GM12878 (cell line): ENCODE measurements at regions not wholly inside any gene's neighbourhood (a gene's known extent, or its start where the extent isn't known, plus 50 kb on each side); places are given as distances from the start of the nearest gene placed in this dataset.

ENCODE experiments used
- BHLHE40 ChIP-seq, 2 experiments: fragments of 450-650 bp in 1 of 2; IDR thresholded peaks; 2 replicates each; pipeline ENCODE4 v1.6.1; 2011 to 2017; ENCODE audit warnings: low read depth in 2 of 2, borderline replicate concordance in 1 of 2, improper control_type of control experiment in 1 of 2, low read length in 1 of 2, mild to moderate bottlenecking in 1 of 2
- EP300 ChIP-seq, 2 experiments: fragments of 150-350 bp in 1 of 2; IDR thresholded peaks; 2 replicates each; pipeline ENCODE4 v1.6.1; 2011 to 2012; ENCODE audit warnings: low read depth in 2 of 2, low read length in 2 of 2, borderline replicate concordance in 1 of 2, improper control_type of control experiment in 1 of 2, inconsistent platforms in 1 of 2; ENCODE audit not compliant: control insufficient read depth in 1 of 2
- POLR2AphosphoS2 ChIP-seq: IDR thresholded peaks from 2 replicates; pipeline ENCODE4 v1.6.1; 2011; ENCODE audit warnings: low read depth, mild to moderate bottlenecking, low read length, improper control_type of control experiment, moderate library complexity
- POLR2AphosphoS5 ChIP-seq: IDR thresholded peaks from 2 replicates; pipeline ENCODE4 v1.6.1; 2011; ENCODE audit warnings: mild to moderate bottlenecking, low read length, inconsistent platforms
- SRF ChIP-seq, 2 experiments: IDR thresholded peaks; 2 replicates each; pipeline ENCODE4 v1.6.1; 2011; ENCODE audit warnings: low read depth in 2 of 2, low read length in 2 of 2, mild to moderate bottlenecking in 1 of 2, moderate library complexity in 1 of 2
- ZBTB33 ChIP-seq: fragments of 450-650 bp; IDR thresholded peaks from 2 replicates; pipeline ENCODE4 v1.6.1; 2017; ENCODE audit warnings: mild to moderate bottlenecking
- ZNF24 ChIP-seq: fragments of 450-650 bp; IDR thresholded peaks from 2 replicates; pipeline ENCODE4 v1.6.1; 2017; ENCODE audit warnings: antibody characterized with exemption, mild to moderate bottlenecking
- ZNF274 ChIP-seq: IDR thresholded peaks from one replicate; pipeline ENCODE4 v1.8.0; 2011; ENCODE audit not compliant: insufficient read length, insufficient read depth
- TF ChIP-seq, protein P1 (sequence below), 3 experiments: IDR thresholded peaks in 2 of 3; conservative IDR thresholded peaks in 1 of 3; 2 replicates each; pipeline ENCODE4 v1.5.1; 2011; ENCODE audit warnings: low read depth in 3 of 3, low read length in 3 of 3, mild to moderate bottlenecking in 3 of 3, control low read depth in 2 of 3, moderate library complexity in 2 of 3, inconsistent platforms in 1 of 3, mixed read lengths in 1 of 3; ENCODE audit not compliant: control insufficient read depth in 2 of 3, insufficient read depth in 1 of 3; ENCODE audit errors: extremely low read depth in 1 of 3
- TF ChIP-seq, protein P2 (sequence below): IDR thresholded peaks from 2 replicates; pipeline ENCODE4 v1.6.1; 2012; ENCODE audit warnings: low read depth, low read length, improper control_type of control experiment

- no peak for TF ChIP-seq BHLHE40 (IDR thresholded peaks at IDR 0.05; ENCODE audit: borderline replicate concordance in 1 of 2, low read depth in 2 of 2, low read length in 1 of 2)
- TF ChIP-seq POLR2AphosphoS5 = no peak
- TF ChIP-seq, protein P1, sequence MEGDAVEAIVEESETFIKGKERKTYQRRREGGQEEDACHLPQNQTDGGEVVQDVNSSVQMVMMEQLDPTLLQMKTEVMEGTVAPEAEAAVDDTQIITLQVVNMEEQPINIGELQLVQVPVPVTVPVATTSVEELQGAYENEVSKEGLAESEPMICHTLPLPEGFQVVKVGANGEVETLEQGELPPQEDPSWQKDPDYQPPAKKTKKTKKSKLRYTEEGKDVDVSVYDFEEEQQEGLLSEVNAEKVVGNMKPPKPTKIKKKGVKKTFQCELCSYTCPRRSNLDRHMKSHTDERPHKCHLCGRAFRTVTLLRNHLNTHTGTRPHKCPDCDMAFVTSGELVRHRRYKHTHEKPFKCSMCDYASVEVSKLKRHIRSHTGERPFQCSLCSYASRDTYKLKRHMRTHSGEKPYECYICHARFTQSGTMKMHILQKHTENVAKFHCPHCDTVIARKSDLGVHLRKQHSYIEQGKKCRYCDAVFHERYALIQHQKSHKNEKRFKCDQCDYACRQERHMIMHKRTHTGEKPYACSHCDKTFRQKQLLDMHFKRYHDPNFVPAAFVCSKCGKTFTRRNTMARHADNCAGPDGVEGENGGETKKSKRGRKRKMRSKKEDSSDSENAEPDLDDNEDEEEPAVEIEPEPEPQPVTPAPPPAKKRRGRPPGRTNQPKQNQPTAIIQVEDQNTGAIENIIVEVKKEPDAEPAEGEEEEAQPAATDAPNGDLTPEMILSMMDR (IDR thresholded peaks at IDR 0.05 in 2 of 3, conservative IDR thresholded peaks at IDR 0.05 in 1 of 3; ENCODE audit: control insufficient read depth in 2 of 3, extremely low read depth in 1 of 3, insufficient read depth in 1 of 3, low read depth in 3 of 3, low read length in 3 of 3) = no peak
- TF ChIP-seq, protein P2, sequence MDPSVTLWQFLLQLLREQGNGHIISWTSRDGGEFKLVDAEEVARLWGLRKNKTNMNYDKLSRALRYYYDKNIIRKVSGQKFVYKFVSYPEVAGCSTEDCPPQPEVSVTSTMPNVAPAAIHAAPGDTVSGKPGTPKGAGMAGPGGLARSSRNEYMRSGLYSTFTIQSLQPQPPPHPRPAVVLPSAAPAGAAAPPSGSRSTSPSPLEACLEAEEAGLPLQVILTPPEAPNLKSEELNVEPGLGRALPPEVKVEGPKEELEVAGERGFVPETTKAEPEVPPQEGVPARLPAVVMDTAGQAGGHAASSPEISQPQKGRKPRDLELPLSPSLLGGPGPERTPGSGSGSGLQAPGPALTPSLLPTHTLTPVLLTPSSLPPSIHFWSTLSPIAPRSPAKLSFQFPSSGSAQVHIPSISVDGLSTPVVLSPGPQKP = no peak
- TF ChIP-seq EP300 (IDR thresholded peaks at IDR 0.05; ENCODE audit: borderline replicate concordance in 1 of 2, control insufficient read depth in 1 of 2, low read depth in 2 of 2, low read length in 2 of 2) = no peak
- TF ChIP-seq POLR2AphosphoS2 = no peak
- TF ChIP-seq ZBTB33 = no peak
- TF ChIP-seq ZNF274 = no peak
- TF ChIP-seq SRF (IDR thresholded peaks at IDR 0.05; ENCODE audit: low read depth in 2 of 2, low read length in 2 of 2) = no peak
- no peak for TF ChIP-seq ZNF24
These were observed 81.3 kb upstream of the LINC01488 start for GRCh38 chr11:69400140-69400539.
